ENCODE measurements at regions not wholly inside any gene's neighbourhood (a gene's known extent, or its start where the extent isn't known, plus 50 kb on each side); places are given as distances from the start of the nearest gene placed in this dataset.

DNA sequence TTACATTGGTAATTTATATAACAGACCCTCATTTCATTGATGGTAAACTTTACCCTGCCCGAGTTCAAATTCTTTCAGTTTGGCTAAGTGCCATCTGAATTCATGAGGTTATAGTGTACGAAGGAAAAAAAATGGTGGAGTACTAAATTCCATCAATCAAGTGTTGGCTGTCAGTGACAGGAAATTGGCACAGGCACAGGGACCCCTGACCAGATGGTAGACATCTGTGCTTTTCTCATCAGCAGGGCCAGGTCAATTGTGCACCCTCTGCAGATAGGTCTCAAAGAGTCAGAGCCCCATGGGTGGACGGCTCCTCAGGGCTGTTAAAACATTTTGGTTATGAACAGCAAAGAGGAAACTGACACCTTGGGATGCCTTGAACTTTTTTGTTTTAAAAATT is 439.2 kb downstream of the SETBP1 start:
- no peak for DNase-seq

DNA sequence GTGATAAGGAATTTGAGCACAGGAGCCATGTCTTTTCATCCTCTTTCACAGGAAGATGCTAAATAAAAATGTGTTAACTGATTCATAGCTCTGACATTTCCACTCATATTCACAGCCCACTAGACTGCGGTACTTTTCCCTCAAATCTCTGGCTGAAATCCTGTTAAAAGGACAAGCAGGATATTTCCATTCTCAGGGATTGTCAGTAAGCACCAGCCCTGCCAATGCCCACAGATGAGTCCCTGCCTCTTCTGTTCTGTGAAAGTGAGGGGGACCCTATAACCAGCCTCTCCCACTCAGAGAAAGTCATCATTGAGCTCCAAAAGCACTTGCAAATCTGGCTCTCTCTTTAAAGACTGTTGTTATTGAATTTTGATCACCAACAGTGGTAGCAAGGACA is 440.5 kb downstream of the SETBP1 start:
- DNase-seq = no peak

DNA sequence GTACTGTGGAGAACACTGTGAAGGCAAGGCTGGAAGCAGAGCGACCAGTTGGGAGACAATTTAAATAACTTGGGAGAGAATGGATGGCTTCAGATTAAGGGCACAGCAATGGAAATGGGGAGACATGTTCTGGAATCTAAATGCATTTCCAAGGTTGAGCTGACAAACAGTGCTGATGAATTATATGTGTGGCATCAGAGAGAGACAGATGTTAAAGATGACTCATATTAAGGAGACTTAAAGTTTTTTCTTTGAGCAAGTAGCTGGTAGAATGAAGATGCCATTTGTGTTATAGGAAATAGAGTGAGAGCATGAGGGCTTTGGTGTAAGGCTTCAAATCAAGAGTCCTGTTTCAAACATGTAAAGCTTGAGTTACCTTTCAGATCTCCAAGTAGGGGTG is 441.8 kb downstream of the SETBP1 start:
- no peak for DNase-seq

GRCh38 chr18:45127405-45127804 is 446.7 kb downstream of the SETBP1 start:
- DNase-seq = no peak

DNA sequence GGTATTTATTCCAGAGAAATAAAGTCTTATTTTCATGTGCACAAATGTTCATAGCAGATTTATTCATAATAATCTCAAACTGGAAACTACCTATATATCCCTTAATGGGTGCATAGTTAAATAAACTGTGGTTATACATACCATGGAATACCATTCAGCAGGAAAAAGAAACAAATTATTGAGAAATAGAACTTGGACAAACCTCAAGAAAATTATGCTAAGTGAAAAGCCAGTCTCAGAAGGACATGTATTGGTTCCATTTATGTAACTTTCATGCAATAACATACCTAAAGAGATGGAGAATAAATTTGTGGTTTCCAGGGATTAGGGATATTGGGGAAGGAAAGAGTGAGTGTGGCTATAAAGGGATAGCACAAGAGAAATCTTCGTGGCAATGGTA is 452.6 kb downstream of the SETBP1 start:
- no peak for DNase-seq

DNA sequence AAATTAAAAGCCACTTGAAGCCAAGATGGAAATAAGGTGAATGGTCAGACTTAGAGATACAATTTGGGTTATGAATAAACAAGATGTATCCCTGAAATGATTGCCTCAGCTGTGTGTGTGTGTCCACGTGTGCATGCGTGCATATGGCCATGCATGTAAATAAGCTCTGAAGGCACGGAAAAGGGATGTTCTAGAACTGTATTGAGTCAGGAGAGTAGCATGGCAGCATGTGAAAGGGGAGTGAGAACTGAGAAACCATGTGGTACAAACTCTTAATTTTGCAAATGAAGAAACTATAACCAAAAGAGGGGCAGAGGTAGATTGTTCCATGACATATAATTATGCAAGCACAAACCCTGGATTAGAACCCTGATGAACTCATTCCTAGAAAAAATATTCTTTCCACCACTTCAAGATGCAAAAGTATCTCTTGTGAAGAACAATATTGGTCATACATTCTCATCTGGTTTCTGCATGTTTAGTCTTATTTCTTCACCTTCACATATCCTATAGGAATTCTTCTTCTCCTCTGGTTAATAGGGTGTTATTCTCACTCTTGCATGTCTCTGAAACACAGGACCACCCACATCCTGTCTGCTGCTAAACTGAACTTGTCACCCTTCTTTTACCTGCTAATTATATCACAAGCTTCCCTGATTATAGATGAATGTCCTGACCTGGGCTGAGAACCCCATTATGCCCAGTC is 455.8 kb downstream of the SETBP1 start:
- DNase-seq = no peak

DNA sequence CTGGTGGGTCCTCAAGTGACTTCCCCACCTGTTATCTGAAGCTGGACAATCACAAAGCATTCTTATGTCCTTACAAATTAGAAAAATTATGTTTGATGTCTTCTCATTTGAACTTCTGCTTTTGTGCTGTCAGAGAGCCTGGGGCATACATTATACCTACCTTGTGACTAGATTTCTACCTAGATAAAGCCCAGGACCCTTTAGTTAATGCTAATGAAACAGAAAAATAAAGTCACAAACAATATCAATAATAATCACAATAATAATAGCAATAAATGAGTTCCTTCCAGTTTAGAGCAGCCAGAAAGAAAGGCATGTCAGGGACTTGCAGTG is 456.4 kb downstream of the SETBP1 start:
- no peak for DNase-seq

DNA sequence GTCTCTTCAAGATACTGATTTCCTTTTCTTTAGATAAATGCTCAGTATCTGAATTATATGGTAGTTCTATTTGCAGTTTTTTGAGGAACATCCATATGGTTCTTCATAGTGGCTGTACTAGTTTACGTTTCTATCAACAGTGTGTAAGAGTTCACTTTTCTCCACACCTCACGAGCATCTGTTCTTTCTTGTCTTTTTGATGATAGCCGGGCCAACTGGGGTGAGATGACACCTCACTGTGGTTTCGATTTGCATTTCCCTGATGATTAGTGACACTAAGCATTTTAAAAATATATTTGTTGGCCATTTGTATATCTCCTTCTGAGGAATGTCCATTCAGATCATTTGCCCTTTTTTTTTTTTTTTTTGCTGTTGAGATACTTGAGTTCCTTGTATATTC is 458.8 kb downstream of the SETBP1 start:
- DNase-seq = no peak

- no peak for DNase-seq
These were observed 462.2 kb downstream of the SETBP1 start for GRCh38 chr18:45142868-45143267.

GRCh38 chr18:45149712-45150111 is 465.6 kb upstream of the SLC14A2 start:
- DNase-seq = no peak

GRCh38 chr18:45151645-45152044 is 463.6 kb upstream of the SLC14A2 start:
- DNase-seq = no peak

DNA sequence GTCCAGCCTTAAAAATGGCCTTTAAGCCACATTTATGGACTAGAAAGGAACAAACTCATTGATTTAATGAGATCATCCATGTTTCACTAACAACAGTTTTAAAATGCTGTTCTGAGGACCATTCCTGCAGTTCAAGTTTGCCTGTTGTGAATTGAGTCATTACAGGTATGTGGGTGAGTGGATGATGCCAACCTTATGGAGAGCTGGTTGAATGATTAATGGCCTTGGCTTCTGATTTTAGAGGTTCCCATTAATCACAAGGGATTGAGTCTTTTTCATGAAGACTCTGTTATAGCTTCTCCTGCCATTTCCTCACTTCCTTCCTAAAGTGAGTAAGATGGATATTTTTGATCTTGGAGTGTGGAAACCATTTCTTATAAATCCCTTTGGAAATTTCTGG is 459.8 kb upstream of the SLC14A2 start:
- no peak for DNase-seq

- DNase-seq = no peak
These were observed 458.3 kb upstream of the SLC14A2 start for GRCh38 chr18:45156946-45157345.

- no peak for DNase-seq
These were observed 457.7 kb upstream of the SLC14A2 start for GRCh38 chr18:45157576-45157975.

- no peak for DNase-seq
These were observed 453.4 kb upstream of the SLC14A2 start for GRCh38 chr18:45161850-45162249.

DNA sequence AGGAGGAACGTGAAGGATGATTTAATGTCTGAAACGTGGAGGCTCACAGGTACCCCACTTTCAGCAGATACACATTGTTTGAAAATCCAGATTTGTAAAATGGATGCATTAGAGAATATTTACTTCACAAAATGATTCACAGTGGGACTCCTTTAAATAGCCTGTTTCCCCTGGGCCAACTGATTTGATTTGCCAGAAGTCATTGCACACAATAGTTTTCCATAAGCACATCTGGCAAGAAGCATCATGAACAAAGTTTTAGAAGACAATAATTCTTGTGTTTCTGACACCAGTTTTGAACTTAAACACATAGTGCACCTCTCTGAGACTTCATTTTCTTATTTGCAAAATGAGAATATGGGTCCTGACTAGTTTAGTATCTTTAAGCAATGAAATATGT is 451.4 kb upstream of the SLC14A2 start:
- DNase-seq = no peak

- DNase-seq = no peak
These were observed 450.7 kb upstream of the SLC14A2 start for GRCh38 chr18:45164551-45164950.

- no peak for DNase-seq
These were observed 450.0 kb upstream of the SLC14A2 start for GRCh38 chr18:45165176-45165713.

- DNase-seq = no peak
These were observed 449.4 kb upstream of the SLC14A2 start for GRCh38 chr18:45165871-45166270.

- DNase-seq = no peak
These were observed 448.9 kb upstream of the SLC14A2 start for GRCh38 chr18:45166341-45166835.

- peak; percentile 36 for DNase-seq
These were observed 448.3 kb upstream of the SLC14A2 start for GRCh38 chr18:45166836-45167551.

- DNase-seq = no peak
These were observed 447.5 kb upstream of the SLC14A2 start for GRCh38 chr18:45167631-45168280.

DNA sequence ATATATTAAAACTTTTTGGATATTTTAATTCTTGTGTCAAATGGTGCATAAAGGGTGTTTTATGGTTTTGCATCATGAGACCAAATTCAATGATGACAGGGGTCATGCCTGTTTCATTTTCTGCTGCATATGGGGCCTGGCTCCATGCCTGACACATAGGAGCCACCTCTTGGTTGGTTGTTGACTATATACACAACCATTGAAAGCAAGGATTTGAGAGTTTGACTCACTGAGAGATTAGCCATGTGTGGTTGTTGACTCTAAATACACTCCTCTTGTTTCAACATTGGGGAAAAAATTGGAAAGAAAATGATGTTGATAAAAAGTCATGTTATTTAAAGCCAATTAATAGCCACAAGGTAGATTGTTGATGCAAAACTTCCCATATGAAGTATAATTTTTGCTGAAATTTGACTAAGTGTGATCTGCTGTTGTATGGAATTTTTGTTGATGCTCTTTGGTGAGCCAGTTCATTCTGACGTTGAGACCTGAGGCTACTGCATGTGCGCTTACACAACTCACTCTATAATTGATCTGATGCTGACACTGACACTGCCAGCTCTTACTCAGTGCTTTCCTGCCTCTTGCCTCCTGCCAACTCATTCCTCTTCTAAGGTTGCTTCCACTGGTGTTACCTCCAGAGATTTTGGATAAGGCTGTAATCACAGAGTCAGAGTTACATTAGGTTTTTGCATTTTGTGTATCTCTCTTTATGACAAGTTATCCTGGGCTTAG is 446.2 kb upstream of the SLC14A2 start:
- DNase-seq = peak; percentile 54

Measured in DMS53 (cell line).